ENCODE measurements at regions not wholly inside any gene's neighbourhood (a gene's known extent, or its start where the extent isn't known, plus 50 kb on each side); places are given as distances from the start of the nearest gene placed in this dataset.
"Not testable (repeated sequence)": the region's sequence is repeated elsewhere in the genome, so short reads cannot be mapped to it uniquely, and the experiment has no call there.

DNA sequence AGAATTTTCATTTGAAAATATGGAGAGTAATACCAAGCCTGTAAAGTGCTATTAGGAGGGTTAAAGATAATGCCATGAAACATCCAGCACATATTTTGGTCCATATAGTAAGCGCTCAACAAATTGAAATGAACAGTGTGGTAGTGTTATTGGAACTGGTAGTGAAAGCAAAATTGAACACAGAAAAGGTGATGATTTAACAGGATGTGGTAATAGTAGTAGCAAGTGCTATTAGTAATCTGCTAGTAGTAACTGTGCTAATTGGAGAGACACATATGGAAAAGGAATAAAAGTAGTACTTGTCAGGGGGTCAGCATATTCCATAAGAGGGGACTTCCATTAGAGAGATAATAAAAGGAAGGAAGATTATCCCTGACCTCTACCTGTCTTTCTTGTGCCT lies 187.3 kb downstream of the HTR1A start:
- no peaks in the 10 kb centered on the region for H3K36me3 ChIP-seq (ENCODE audit: insufficient read depth)
- no peaks in the 10 kb centered on the region for H4K20me1 ChIP-seq (ENCODE audit: insufficient read depth)
- no peak overlapping the region for H3K4me2 ChIP-seq
- no peak overlapping the region for H3K9ac ChIP-seq
- H2AFZ ChIP-seq (ENCODE audit: low read depth) = no peak overlapping the region
- H3K4me3 ChIP-seq (IDR thresholded peaks at IDR 0.05; ENCODE audit: insufficient read depth, low read depth, low read length) = no peak overlapping the region
- H3K27me3 ChIP-seq (ENCODE audit: insufficient read depth, low read depth) = no peaks in the 10 kb centered on the region
- H3K4me1 ChIP-seq (ENCODE audit: low read depth, poor library complexity, severe bottlenecking) = no peaks in the 10 kb centered on the region
- TF ChIP-seq, protein P1, sequence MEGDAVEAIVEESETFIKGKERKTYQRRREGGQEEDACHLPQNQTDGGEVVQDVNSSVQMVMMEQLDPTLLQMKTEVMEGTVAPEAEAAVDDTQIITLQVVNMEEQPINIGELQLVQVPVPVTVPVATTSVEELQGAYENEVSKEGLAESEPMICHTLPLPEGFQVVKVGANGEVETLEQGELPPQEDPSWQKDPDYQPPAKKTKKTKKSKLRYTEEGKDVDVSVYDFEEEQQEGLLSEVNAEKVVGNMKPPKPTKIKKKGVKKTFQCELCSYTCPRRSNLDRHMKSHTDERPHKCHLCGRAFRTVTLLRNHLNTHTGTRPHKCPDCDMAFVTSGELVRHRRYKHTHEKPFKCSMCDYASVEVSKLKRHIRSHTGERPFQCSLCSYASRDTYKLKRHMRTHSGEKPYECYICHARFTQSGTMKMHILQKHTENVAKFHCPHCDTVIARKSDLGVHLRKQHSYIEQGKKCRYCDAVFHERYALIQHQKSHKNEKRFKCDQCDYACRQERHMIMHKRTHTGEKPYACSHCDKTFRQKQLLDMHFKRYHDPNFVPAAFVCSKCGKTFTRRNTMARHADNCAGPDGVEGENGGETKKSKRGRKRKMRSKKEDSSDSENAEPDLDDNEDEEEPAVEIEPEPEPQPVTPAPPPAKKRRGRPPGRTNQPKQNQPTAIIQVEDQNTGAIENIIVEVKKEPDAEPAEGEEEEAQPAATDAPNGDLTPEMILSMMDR (conservative IDR thresholded peaks at IDR 0.05; ENCODE audit: low read depth, low read length) = no peak
- no peak overlapping the region for H3K27ac ChIP-seq
- no peaks in the 10 kb centered on the region for H3K79me2 ChIP-seq (ENCODE audit: insufficient read depth, low read depth)

DNA sequence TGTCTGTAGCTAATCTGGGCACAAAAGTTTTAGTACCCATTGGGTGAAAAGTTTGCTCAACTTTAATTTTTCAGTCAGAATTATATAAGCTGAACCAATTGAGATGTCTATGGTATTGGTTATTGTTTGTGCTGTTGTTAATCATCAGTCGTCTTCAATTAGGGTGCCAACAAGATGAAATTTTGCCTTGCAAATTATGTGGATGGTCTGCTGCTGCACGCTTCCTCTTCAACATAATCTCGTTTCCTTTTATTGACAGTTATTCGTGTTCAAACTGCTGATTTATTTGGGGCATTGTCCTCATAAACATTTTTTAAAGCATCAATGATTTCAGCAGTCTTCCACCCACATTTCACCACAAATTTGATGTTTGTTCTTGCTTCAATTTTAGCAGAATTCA lies 194.0 kb downstream of the HTR1A start:
- Histone ChIP-seq H3K79me2 (ENCODE audit: insufficient read depth, low read depth) (no peaks in the 10 kb centered on the region), H3K27ac (no peak overlapping the region), H2AFZ (ENCODE audit: low read depth) (no peak overlapping the region), H3K4me3 (IDR thresholded peaks at IDR 0.05; ENCODE audit: insufficient read depth, low read depth, low read length) (no peak overlapping the region), H3K36me3 (ENCODE audit: insufficient read depth) (no peaks in the 10 kb centered on the region), H3K9ac (no peak overlapping the region), H3K4me2 (no peak overlapping the region), H3K4me1 (ENCODE audit: low read depth, poor library complexity, severe bottlenecking) (no peaks in the 10 kb centered on the region), H3K27me3 (ENCODE audit: insufficient read depth, low read depth) (no peaks in the 10 kb centered on the region), H4K20me1 (ENCODE audit: insufficient read depth) (no peaks in the 10 kb centered on the region)
- TF ChIP-seq, protein P1 (conservative IDR thresholded peaks at IDR 0.05; ENCODE audit: low read depth, low read length) = no peak

DNA sequence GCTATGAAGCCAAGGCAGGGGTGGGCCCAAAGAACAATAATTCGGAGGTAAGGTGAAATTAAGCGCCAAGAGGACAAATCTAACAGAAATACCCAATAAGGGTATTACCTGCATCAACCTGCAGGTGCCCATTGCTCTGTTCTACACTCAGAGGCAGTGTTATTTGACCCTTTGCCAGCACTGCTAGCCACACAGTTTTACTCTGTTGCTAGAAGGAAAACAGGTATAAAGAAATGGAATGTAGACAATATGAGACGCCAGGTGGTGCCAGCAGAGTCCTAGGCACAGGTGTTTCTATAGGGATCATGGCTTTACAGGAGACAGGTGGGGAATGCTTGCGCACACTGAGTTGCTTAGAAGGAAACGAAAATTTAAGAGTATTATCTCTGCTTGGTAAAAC lies 201.3 kb downstream of the HTR1A start:
- TF ChIP-seq, protein P1 (conservative IDR thresholded peaks at IDR 0.05; ENCODE audit: low read depth, low read length) = no peak
- Histone ChIP-seq H3K27me3 (ENCODE audit: insufficient read depth, low read depth) (no peaks in the 10 kb centered on the region), H2AFZ (ENCODE audit: low read depth) (no peak overlapping the region)

DNA sequence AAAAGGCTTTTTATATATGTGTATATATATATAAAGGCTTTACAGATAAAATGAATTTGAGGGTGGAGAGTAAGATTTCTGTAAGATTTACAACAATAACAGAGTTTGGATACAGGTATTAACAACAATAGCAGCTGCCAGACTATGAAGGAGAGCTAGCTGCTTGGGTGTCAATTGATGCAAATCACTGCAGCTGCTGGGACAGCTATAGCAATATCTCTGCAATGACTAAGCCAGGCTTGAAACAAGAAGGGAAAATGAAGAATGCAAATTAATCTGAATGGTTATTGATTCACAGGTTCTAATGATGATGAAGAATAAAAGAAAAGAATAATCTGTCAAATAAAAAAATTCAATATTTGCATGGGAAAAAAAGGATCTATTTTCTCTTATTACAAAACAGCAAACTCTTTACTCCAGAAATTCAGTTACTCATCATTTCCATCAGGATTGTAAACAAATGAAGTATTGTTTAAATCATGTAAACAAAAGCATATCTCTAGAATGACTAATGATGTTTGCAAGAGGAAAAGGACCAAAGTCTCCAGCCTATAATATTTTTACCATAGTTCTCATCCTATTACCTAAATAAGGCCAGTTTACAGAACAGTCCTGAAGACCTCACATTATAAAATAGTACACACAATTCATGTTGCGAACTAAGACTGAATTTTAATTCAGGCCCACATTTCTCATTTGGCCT lies 219.0 kb downstream of the HTR1A start:
- Histone ChIP-seq H3K9ac (no peak overlapping the region), H3K4me2 (no peak overlapping the region), H3K4me1 (ENCODE audit: low read depth, poor library complexity, severe bottlenecking) (no peaks in the 10 kb centered on the region), H3K79me2 (ENCODE audit: insufficient read depth, low read depth) (no peaks in the 10 kb centered on the region), H3K27ac (no peak overlapping the region), H4K20me1 (ENCODE audit: insufficient read depth) (no peaks in the 10 kb centered on the region), H3K4me3 (IDR thresholded peaks at IDR 0.05; ENCODE audit: insufficient read depth, low read depth, low read length) (no peak overlapping the region), H3K36me3 (ENCODE audit: insufficient read depth) (no peaks in the 10 kb centered on the region), H2AFZ (ENCODE audit: low read depth) (no peak overlapping the region), H3K27me3 (ENCODE audit: insufficient read depth, low read depth) (no peaks in the 10 kb centered on the region)
- TF ChIP-seq, protein P1 (conservative IDR thresholded peaks at IDR 0.05; ENCODE audit: low read depth, low read length) = no peak

More for the DNA sequence above, 201.3 kb downstream of the HTR1A start:
- H3K4me1 ChIP-seq (ENCODE audit: low read depth, poor library complexity, severe bottlenecking) = no peaks in the 10 kb centered on the region
- H3K4me2 ChIP-seq = no peak overlapping the region
- no peak overlapping the region for H3K27ac ChIP-seq
- no peaks in the 10 kb centered on the region for H3K36me3 ChIP-seq (ENCODE audit: insufficient read depth)
- no peaks in the 10 kb centered on the region for H4K20me1 ChIP-seq (ENCODE audit: insufficient read depth)
- no peaks in the 10 kb centered on the region for H3K79me2 ChIP-seq (ENCODE audit: insufficient read depth, low read depth)
- no peak overlapping the region for H3K4me3 ChIP-seq (IDR thresholded peaks at IDR 0.05; ENCODE audit: insufficient read depth, low read depth, low read length)
- no peak overlapping the region for H3K9ac ChIP-seq

DNA sequence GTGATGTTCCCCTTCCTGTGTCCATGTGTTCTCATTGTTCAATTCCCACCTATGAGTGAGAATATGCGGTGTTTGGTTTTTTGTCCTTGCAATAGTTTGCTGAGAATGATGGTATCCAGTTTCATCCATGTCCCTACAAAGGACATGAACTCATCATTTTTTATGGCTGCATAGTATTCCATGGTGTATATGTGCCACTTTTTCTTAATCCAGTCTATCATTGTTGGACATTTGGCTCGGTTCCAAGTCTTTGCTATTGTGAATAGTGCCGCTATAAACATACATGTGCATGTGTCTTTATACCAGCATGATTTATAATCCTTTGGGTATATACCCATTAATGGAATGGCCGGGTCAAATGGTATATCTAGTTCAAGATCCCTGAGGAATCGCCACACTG lies 229.4 kb downstream of the HTR1A start:
- not testable (repeated sequence) for H3K27me3 ChIP-seq (ENCODE audit: insufficient read depth, low read depth); H3K79me2 ChIP-seq (ENCODE audit: insufficient read depth, low read depth); H3K36me3 ChIP-seq (ENCODE audit: insufficient read depth); H4K20me1 ChIP-seq (ENCODE audit: insufficient read depth); H3K4me3 ChIP-seq (IDR thresholded peaks at IDR 0.05; ENCODE audit: insufficient read depth, low read depth, low read length); H3K27ac ChIP-seq; H3K4me1 ChIP-seq (ENCODE audit: low read depth, poor library complexity, severe bottlenecking); H3K4me2 ChIP-seq; H2AFZ ChIP-seq (ENCODE audit: low read depth); H3K9ac ChIP-seq
